ENCODE measurements at regions not wholly inside any gene's neighbourhood (a gene's known extent, or its start where the extent isn't known, plus 50 kb on each side); places are given as distances from the start of the nearest gene placed in this dataset.

DNA sequence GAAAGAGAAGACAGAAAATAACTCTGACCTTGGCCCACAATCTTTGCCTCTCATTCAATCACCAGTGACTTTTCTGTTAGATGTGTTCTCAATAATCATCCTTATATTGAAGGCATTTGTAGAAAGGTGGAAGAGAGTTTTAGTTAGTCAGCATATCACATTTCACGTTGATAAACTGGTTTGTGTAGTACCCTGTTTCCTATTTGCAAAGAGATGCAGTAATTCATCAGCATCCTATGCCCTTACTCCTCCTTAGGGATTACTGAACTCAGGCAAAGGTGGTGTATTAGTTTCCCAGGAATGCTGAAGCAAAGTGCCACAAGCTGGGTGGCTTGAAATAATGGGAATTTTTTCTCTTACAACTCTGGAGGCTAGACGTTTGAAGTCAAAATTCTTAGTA, 145.0 kb downstream of the SPP2 start:
- no peak for DNase-seq

GRCh38 chr2:234193977-234194563, 143.6 kb downstream of the SPP2 start:
- no peak for DNase-seq

- no peak for DNase-seq
Measured at GRCh38 chr2:234191819-234192407, 141.4 kb downstream of the SPP2 start.

DNA sequence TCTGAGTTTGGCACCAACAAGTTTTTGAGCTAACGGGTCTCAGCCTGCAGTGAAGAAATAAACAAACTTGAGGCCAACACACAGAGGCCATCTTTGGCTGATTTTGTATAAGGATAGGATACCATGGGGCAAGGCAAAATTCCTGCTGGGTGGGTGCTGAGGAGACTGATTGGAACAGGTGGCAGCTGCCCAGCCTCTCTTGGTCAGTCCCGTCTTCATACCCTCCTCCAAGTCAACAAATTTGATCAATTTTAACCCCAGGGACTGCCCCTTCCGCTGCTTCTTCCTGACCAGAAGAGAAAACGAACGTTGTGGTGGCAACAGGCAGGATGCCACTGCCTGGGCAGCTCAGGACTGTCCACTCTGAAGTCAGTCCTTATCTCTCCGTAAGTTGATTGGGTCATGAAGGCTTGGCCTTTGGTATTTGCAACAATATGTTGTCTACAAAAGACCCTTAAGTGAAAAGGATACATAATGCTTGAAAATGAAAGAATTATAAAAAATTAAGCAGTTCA, 139.3 kb downstream of the SPP2 start:
- DNase-seq, result no peak

- DNase-seq, result no peak
Measured at GRCh38 chr2:234189230-234189629, 138.7 kb downstream of the SPP2 start.

- no peak for DNase-seq
Measured at GRCh38 chr2:234187646-234188174, 137.2 kb downstream of the SPP2 start.

DNA sequence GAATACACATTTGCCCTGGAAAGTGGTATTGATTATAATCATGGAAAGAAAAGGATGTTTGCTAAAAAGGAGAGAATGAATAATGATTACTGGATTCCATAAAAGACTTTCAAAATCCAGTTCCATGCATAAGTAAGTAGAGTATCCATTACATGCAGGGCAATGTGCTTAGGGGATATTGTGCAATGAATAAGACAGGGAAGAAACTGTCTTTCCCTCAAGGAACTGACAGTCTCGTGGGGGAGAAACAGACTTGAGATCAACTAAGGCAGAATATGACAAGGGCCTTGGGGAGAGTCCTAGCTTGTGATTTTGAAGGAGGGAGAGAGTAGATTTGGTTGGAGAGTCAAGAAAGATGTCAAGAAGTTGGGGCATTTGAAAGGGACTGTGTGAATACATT, 130.6 kb downstream of the SPP2 start:
- DNase-seq, result no peak

DNA sequence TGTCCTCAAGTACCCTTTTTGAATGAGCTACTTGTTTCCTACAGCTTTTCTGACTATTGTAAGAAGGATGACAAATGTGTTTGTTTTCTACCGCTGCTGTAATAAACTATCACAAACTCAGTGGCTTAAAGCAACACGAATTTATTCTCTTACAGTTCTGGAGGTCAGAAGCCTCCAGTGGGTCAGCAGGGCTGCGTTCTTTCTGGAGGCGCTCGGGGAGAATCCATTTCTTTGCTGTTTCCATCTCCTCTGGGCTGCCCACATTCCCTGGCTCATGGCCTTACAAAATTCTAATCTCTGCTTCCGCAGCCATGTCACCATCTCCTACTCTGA, 128.5 kb downstream of the SPP2 start:
- DNase-seq, result no peak

DNA sequence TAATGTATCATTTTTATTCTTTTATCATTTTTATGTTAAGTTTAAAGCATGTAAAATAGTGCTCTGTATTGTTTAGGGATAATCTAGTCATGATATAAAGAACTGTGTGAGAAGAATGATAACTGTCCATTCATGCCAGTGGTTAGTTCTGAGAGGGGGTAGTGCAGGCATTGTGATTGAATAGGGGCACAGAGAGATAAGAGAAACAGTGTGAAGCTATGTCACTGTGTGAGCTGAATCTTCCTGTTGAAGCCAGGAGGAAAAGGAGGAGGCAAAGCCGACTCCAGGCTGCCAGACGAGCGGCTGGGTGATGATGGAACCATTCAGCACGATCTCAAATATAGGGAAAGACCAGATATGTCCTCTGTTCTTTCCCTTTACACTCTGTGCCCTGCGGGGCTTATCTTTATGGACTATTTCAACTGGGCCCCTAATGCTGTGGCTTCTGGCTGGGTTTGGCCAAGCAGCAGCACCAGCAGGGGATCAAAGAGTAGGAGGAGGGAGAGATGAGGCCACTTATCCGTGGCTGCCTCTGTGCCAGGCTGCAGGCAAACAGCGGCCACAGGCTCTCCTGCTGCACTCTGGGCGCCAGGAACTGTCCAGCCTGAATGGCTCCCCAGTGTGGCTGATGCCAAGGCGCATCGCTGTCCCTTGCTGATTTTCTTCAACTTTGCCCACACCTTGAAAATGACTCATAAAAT, 128.0 kb downstream of the SPP2 start:
- DNase-seq, result no peak

DNA sequence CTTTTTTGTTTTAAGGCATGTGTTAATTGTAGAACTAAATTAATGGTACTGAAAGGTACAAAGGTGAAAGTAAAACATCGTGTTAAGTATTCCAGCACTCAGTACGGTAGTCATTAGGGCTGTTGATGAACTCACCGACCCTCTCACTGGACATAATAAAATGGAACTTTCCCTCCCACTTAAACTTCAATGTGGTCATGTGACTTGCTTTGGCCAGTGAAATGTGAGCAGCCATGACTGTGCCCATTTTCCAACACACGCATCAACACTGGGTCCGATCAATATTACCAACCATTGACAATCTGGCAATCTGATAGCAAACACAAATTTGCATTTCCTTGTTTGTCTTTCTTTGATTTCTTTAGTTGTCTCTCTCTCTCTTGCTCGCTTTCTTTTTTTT, 125.1 kb downstream of the SPP2 start:
- DNase-seq, result no peak

- no peak for DNase-seq
Measured at GRCh38 chr2:234174742-234175141, 124.2 kb downstream of the SPP2 start.

DNA sequence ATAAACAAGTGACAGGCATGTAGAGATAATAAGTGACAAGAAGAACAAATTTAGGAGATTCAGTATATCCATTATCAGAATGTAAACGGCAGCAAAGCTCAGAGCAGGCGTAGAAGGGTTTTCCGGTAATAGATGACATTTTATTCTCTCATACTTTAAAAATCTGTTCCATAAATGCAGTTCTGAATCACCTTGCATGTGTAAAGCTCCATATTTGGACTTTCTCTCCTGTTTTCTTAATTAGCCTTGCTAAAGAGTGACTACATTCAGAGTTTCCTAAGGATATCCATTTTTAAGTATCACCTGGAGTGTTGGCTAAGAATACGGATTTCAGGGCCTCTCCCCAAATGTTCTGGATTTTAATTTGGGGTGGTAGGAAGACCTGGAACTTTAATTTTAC, 122.0 kb downstream of the SPP2 start:
- no peak for DNase-seq

- DNase-seq, result no peak
Measured at GRCh38 chr2:234172066-234172465, 121.6 kb downstream of the SPP2 start.

DNA sequence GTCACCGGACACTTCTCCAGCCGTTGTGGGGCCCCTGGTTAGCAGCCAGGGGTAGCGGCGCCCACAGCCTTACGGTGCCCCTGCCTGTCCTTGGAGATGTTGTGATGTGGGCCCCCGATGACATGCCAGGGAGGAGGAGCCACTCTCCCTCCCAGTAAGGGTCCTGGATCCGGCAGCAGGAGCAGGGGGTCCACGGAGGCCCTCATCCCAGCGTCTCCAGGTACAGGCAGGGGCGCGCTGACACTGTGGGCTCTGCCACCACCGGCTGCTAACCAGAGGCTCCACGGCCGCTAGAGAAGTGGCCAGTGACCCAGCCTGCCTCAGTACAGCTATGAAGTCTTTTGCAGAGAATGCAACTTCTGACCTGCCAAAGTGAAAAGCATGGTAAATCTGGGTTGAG, 121.2 kb downstream of the SPP2 start:
- no peak for DNase-seq

- no peak for DNase-seq
Measured at GRCh38 chr2:234169674-234170073, 119.2 kb downstream of the SPP2 start.

- DNase-seq, result peak in 1 of 3 donors; percentile 70
Measured at GRCh38 chr2:234168605-234169570, 118.4 kb downstream of the SPP2 start.

DNA sequence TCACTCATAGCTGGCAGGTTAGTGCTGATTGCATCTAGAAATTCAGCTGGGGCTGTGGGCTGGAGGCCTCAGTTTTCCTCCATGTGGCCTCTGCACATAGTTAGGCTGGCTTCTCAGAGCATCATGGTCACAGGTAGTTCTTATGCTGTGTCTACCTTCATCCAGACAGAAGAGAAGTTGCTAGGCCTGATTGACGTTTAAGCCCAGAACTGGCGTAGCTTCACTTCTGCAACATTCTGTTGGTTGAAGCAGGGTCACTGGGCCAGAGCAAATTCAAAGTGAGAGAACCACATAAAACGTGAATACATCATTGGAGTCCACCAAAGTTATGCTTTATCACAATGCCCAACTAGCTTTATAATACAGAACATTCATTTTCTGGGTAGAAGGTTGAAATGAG, 116.0 kb downstream of the SPP2 start:
- no peak for DNase-seq

- peak in 1 of 3 donors; percentile 84 for DNase-seq
Measured at GRCh38 chr2:234165421-234165820, 114.9 kb downstream of the SPP2 start.

DNA sequence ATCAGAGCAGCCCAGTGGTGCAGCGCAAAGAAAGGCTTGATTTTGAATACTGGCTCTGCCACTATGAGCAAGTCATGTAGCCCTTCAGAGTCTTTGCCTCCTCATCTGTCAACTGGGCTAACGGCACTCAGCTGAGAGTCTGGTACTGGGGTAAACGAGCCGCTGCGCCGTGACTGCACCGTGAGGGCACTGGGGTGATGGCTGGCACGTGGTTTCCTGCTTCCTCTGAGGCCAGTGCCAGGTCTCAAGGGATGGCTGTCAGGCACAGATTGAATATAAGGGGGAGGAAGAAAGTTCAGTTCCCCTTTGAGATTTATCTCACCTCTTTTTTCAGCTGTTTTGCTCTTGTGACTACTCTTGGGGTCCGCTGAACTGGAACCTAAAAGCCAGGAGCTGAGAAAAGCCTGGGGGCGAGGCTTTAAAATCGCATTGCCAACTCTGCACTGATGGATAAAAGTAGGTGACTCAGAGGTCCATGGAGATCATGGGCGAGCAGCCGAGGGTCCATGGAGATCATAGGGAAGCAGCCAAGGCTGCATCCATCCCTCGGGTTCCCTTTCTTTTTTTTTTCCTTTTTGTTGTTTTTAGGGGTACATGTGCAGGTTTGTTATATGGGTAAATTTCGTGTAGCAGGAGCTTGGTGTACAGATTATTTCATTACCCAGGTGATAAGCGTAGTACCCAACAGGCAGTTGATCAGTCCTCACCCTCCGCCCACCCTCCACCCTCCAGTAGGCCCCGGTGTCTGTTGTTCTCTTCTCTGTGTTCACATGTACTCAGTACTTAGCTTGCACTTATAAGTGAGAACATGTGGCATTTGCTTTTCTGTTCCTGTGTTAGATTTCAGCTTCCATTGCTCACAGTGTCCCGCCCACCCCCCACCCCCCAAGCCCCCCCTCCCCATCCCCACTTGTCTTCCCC, 114.3 kb downstream of the SPP2 start:
- no peak for DNase-seq

DNA sequence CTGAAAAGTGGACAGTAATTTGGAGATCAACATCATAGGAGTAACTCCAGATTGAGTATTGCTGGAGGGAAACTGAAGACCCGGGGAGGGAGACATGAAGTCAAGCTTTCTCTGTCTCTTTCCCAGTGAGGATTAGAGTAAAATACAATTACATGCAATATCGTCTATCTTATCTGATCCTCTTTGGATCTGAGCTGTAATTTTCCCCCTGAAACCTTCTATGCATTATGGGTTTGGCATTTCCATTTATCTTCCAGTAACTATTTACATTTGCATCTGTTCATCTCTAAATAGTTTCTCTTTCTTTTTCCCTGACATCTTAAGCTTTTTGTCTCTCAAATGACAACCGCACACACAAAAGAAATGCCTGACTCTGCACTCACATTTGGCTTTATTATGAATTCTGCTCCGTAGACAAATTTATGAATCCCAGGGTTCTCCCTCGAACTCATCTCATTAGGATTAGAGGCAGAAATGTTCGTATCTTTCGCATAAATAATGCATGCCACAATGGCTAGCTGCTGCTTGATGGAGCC, 113.1 kb downstream of the SPP2 start:
- no peak for DNase-seq

GRCh38 chr2:234162861-234163260, 112.4 kb downstream of the SPP2 start:
- no peak for DNase-seq
